PC-3 (cell line): ENCODE measurements at regions not wholly inside any gene's neighbourhood (a gene's known extent, or its start where the extent isn't known, plus 50 kb on each side); places are given as distances from the start of the nearest gene placed in this dataset.

ENCODE experiments used
- ATAC-seq: fragments of 200-7000 bp; cut with Tn5 transposase; 2 replicates; pipeline ENCODE4 v1.9.1; 2020; ENCODE audit warnings: mild to moderate bottlenecking, moderate library complexity
- BruUV-seq: library from RNA; stranded (reverse); fragments of 400-500 nt; replicated peaks from 2 replicates; lab custom pipeline; 2021; lab: Mats Ljungman, UMichigan
- CTCF ChIA-PET: fragments of 300-600 bp; sonication (Branson Sonifier 250); formaldehyde crosslinking; loops from one replicate; lab custom pipeline; 2022; ENCODE audit warnings: antibody characterized with exemption; lab: Charles Lee
- POLR2A ChIA-PET: fragments of 300-600 bp; sonication (Branson Sonifier 250); formaldehyde crosslinking; loops from one replicate; lab custom pipeline; 2022; ENCODE audit warnings: antibody characterized with exemption; ENCODE audit not compliant: unreplicated experiment; lab: Charles Lee
- DNase-seq: peaks from one replicate; pipeline ENCODE4 v3.0.0-alpha.2; 2015
- H2AFZ ChIP-seq: fragments of 300-600 bp; sonication (generic); 2 replicates; pipeline ENCODE4 v1.6.0; 2016; ENCODE audit warnings: antibody characterized with exemption, low read length
- H3F3A ChIP-seq: fragments of 300-600 bp; sonication (generic); one replicate; pipeline ENCODE4 v1.6.0; 2017; ENCODE audit warnings: antibody characterized with exemption, low read length, control low read depth, mild to moderate bottlenecking; ENCODE audit not compliant: unreplicated experiment
- H3K27ac ChIP-seq: fragments of 300-600 bp; sonication (generic); 2 replicates; pipeline ENCODE4 v1.5.1; 2016; ENCODE audit warnings: mild to moderate bottlenecking, low read length
- H3K27me3 ChIP-seq: fragments of 300-600 bp; sonication (generic); 2 replicates; pipeline ENCODE4 v1.6.1; 2016; ENCODE audit warnings: low read length, mixed read lengths
- H3K36me3 ChIP-seq: fragments of 300-600 bp; sonication (generic); 2 replicates; pipeline ENCODE4 v1.6.1; 2016; ENCODE audit warnings: low read depth, mixed run types, low read length, mixed read lengths
- H3K4me1 ChIP-seq: fragments of 300-600 bp; sonication (generic); 2 replicates; pipeline ENCODE4 v1.5.1; 2016; ENCODE audit warnings: low read length; ENCODE audit not compliant: insufficient read depth
- H3K4me2 ChIP-seq: fragments of 300-600 bp; sonication (generic); 2 replicates; pipeline ENCODE4 v1.6.0; 2016; ENCODE audit warnings: low read length
- H3K4me3 ChIP-seq: fragments of 300-600 bp; sonication (generic); 2 replicates; pipeline ENCODE4 v1.5.1; 2016; ENCODE audit warnings: mild to moderate bottlenecking, low read length, mixed read lengths
- H3K79me2 ChIP-seq: fragments of 300-600 bp; sonication (generic); 2 replicates; pipeline ENCODE4 v1.6.1; 2017; ENCODE audit warnings: low read length, mixed read lengths
- H3K9ac ChIP-seq: fragments of 300-600 bp; sonication (generic); 2 replicates; pipeline ENCODE4 v1.6.0; 2016; ENCODE audit warnings: mild to moderate bottlenecking, low read length
- H3K9me2 ChIP-seq: fragments of 300-600 bp; sonication (generic); replicated peaks from 2 replicates; pipeline ENCODE4 v1.6.1; 2016; ENCODE audit warnings: mixed run types, low read length, mixed read lengths
- H3K9me3 ChIP-seq: fragments of 300-600 bp; sonication (generic); 2 replicates; pipeline ENCODE4 v1.6.1; 2016; ENCODE audit warnings: low read length, mixed read lengths
- H4K20me1 ChIP-seq: fragments of 300-600 bp; sonication (generic); 2 replicates; pipeline ENCODE4 v1.6.1; 2016; ENCODE audit warnings: low read length, mixed read lengths
- EZH2 ChIP-seq: fragments of 300-600 bp; sonication (generic); IDR thresholded peaks from one replicate; pipeline ENCODE4 v1.6.1; 2017; ENCODE audit warnings: antibody characterized with exemption, mild to moderate bottlenecking, low read length; ENCODE audit not compliant: unreplicated experiment
- EZH2phosphoT487 ChIP-seq: fragments of 300-600 bp; sonication (generic); IDR thresholded peaks from 2 replicates; pipeline ENCODE4 v1.6.1; 2018; ENCODE audit warnings: mild to moderate bottlenecking, antibody characterized with exemption, low read length, borderline replicate concordance
- intact Hi-C: fragments of 100-400 bp; cut with micrococcal nuclease; formaldehyde crosslinking; loops from 2 replicates; pipeline ENCODE4 v1.9.0; 2023
- TF ChIP-seq, protein P1 (sequence below): fragments of 300-600 bp; sonication (generic); conservative IDR thresholded peaks from 2 replicates; pipeline ENCODE4 v1.5.1; 2017; ENCODE audit warnings: antibody characterized with exemption, low read depth, mild to moderate bottlenecking, low read length

DNA sequence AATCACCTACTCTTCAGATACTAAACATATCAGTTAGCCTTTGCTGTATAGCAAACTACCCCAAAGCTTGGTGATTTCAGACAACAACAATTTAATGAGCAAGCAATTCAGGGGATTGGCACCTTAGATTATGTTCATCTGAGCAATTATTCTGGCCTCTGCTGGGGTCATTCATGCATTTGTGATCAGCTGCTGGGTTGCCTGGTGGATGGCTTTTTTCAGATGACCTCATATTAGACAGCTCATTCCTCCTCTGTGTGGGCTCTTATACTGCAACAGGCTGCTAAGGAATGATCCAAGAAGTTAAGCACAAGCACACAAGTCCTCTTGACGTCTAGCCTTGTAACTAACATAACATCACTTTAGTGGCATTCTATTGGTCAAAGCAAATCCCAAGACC lies 153.0 kb upstream of the PPP1R2C start:
- Histone ChIP-seq H3K36me3 (no peaks in the 10 kb centered on the region), H3K4me2 (no peak overlapping the region), H3K79me2 (no peaks in the 10 kb centered on the region), H3K27ac (no peak overlapping the region), H3K9me2 (no peaks in the 10 kb centered on the region), H4K20me1 (no peaks in the 10 kb centered on the region), H3K4me3 (no peak overlapping the region), H3K27me3 (no peaks in the 10 kb centered on the region), H3F3A (no peaks in the 10 kb centered on the region), H2AFZ (no peak overlapping the region), H3K9me3 (no peaks in the 10 kb centered on the region), H3K4me1 (no peaks in the 10 kb centered on the region), H3K9ac (no peak overlapping the region)
- POLR2A ChIA-PET: no interaction called here
- no peak for TF ChIP-seq EZH2
- TF ChIP-seq, protein P1, sequence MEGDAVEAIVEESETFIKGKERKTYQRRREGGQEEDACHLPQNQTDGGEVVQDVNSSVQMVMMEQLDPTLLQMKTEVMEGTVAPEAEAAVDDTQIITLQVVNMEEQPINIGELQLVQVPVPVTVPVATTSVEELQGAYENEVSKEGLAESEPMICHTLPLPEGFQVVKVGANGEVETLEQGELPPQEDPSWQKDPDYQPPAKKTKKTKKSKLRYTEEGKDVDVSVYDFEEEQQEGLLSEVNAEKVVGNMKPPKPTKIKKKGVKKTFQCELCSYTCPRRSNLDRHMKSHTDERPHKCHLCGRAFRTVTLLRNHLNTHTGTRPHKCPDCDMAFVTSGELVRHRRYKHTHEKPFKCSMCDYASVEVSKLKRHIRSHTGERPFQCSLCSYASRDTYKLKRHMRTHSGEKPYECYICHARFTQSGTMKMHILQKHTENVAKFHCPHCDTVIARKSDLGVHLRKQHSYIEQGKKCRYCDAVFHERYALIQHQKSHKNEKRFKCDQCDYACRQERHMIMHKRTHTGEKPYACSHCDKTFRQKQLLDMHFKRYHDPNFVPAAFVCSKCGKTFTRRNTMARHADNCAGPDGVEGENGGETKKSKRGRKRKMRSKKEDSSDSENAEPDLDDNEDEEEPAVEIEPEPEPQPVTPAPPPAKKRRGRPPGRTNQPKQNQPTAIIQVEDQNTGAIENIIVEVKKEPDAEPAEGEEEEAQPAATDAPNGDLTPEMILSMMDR: no peak
- TF ChIP-seq EZH2phosphoT487: no peak
- intact Hi-C loops: no loop called here
- no TSS peak for BruUV-seq
- CTCF ChIA-PET: no interaction called here
- DNase-seq (no peak), ATAC-seq (no peak)

GRCh38 chrX:42933187-42933586 lies 155.2 kb upstream of the PPP1R2C start:
- Histone ChIP-seq H3K4me3 (no peak overlapping the region), H3K79me2 (no peaks in the 10 kb centered on the region), H3F3A (no peaks in the 10 kb centered on the region), H2AFZ (no peak overlapping the region), H3K27ac (no peak overlapping the region), H3K4me2 (no peak overlapping the region), H3K9me2 (no peaks in the 10 kb centered on the region), H3K27me3 (no peaks in the 10 kb centered on the region), H3K9ac (no peak overlapping the region), H3K36me3 (no peaks in the 10 kb centered on the region), H4K20me1 (no peaks in the 10 kb centered on the region), H3K9me3 (no peaks in the 10 kb centered on the region), H3K4me1 (no peaks in the 10 kb centered on the region)
- no TSS peak for BruUV-seq
- no peak for DNase-seq
- ChIA-PET POLR2A (no interaction called here), CTCF (no interaction called here)
- intact Hi-C loops: no loop called here
- TF ChIP-seq, protein P1: no peak
- TF ChIP-seq EZH2phosphoT487: no peak
- no peak for TF ChIP-seq EZH2
- no peak for ATAC-seq

GRCh38 chrX:42934020-42934726 lies 156.2 kb upstream of the PPP1R2C start:
- Histone ChIP-seq H3F3A (no peaks in the 10 kb centered on the region), H3K9me3 (no peaks in the 10 kb centered on the region), H2AFZ (no peak overlapping the region), H3K9me2 (no peaks in the 10 kb centered on the region), H3K4me2 (no peak overlapping the region), H4K20me1 (no peaks in the 10 kb centered on the region), H3K79me2 (no peaks in the 10 kb centered on the region), H3K9ac (no peak overlapping the region), H3K36me3 (no peaks in the 10 kb centered on the region), H3K4me1 (no peaks in the 10 kb centered on the region), H3K4me3 (no peak overlapping the region), H3K27me3 (no peaks in the 10 kb centered on the region), H3K27ac (no peak overlapping the region)
- intact Hi-C loops: no loop called here
- DNase-seq (no peak), ATAC-seq (no peak)
- POLR2A ChIA-PET: no interaction called here
- CTCF ChIA-PET: no interaction called here
- TF ChIP-seq, protein P1: no peak
- TF ChIP-seq EZH2: no peak
- no TSS peak for BruUV-seq
